Right forelimb (tissue), 1 donor: ENCODE measurements at regions not wholly inside any gene's neighbourhood (a gene's known extent, or its start where the extent isn't known, plus 50 kb on each side); places are given as distances from the start of the nearest gene placed in this dataset.
"Not testable (repeated sequence)": the region's sequence is repeated elsewhere in the genome, so short reads cannot be mapped to it uniquely, and the experiment has no call there.

Experiments
- DNase-seq: peaks from one replicate; pipeline ENCODE4 v3.0.0-alpha.2; 2018

- DNase-seq, result no peak
Observed at GRCh38 chr1:177708406-177708805, 261.5 kb downstream of the SEC16B start.

DNA sequence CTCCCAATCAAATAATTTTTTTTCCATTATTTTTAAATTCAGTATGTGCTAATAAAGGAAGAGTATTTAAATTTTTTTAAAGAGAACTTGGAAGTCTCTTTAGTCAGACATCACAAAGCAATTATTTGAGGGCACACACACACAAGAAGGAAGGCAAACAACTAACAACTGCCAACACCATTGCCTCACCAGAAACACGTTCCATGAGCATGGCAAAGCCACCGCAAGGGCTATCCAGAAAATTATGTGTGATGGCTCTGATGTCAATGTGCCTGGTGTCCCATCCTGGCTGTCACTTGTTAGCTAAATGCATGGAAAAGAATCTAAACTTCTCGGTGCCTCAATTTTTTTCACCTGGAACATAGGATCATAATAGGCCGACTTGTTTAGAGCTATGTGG is 262.9 kb downstream of the SEC16B start:
- no peak for DNase-seq

DNA sequence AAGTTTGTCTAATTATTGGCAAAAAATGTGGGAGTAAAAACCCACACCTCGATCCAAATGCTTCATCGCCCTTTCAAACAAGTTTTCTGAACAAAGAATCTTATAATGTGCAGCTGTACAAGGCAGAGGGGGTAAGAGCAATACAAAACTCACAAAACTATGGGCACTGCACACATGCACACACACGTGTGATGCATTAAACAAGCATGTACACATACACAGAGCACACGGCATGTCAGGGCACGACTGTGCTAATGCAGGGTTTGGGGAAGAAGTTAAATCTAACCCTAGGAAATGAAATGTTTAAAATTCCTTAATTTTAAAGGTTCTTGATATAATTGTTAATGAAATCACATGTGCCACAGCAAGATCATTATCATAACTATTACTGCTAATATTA is 264.0 kb downstream of the SEC16B start:
- DNase-seq, result no peak

DNA sequence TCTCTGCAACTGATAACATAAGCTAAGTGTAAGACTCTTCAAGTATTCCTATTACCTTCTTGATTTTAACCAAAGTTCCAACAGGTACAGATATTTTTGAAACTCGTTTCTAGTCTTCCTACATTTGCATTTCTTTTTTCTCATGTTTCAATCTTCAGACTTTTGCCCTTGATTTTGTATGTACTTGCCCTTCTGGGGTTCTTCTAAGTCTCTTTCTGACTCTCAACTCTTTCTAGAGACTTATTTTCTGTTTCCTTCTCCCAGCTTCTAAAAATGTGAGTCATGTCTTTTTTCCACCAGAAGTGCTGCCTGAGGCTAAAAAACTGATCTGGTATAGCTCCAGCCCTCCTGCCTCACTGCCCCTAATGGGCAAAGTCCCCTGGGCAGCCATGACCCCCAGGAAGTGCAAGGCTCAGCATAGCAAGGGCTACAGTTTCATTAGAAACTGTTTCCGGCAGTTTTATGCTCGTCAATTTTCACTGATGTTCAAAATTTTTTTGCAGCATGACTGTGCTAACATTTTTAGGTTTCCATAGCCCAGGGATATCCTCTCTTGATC is 265.9 kb downstream of the SEC16B start:
- DNase-seq, result no peak

- no peak for DNase-seq
Observed at GRCh38 chr1:177701654-177702353, 268.1 kb downstream of the SEC16B start.

GRCh38 chr1:177700856-177701255 is 269.0 kb downstream of the SEC16B start:
- no peak for DNase-seq

- no peak for DNase-seq
Observed at GRCh38 chr1:177690996-177691395, 278.9 kb downstream of the SEC16B start.

- DNase-seq, result no peak
Observed at GRCh38 chr1:177687544-177687943, 282.3 kb downstream of the SEC16B start.

- DNase-seq, result no peak
Observed at GRCh38 chr1:177686933-177687332, 282.9 kb downstream of the SEC16B start.

DNA sequence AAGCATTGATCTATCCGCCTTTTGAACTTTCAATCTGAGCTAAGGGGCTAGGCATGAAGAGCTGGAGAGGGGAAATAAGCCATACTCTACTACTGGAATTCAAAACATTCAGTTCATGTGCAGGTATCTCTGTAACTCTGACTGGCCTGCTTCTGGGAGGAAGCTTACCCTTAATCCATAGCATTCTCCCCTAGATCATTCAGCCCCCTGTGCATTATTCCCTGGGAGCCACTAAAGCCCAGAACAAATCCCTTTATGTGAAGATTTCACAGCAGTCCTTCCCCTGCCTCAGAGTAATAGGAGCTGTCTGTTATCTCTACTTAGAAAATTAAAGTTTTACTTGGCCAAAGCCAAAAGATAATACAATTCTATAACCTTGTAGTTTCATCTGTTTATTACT is 300.7 kb downstream of the SEC16B start:
- DNase-seq, result no peak

- DNase-seq, result no peak
Observed at GRCh38 chr1:177665935-177666334, 303.9 kb downstream of the SEC16B start.

DNA sequence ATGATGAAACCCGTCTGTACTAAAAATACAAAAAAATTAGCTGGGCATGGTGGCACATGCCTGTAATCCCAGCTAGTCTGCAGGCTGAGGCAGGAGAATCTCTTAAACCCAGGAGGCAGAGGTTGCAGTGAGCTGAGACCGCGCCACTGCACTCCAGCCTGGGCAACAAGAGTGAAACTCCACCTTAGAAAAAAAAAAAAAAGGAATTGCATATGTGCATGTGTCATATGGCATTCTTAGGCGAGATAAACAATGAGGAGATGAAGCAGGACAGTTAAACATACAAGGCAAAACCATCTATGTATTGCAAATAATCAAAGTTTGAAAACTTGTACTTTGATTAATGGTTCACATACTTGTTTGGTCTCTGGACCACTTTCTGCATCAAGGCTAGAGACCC is 305.1 kb downstream of the SEC16B start:
- not testable (repeated sequence) for DNase-seq

DNA sequence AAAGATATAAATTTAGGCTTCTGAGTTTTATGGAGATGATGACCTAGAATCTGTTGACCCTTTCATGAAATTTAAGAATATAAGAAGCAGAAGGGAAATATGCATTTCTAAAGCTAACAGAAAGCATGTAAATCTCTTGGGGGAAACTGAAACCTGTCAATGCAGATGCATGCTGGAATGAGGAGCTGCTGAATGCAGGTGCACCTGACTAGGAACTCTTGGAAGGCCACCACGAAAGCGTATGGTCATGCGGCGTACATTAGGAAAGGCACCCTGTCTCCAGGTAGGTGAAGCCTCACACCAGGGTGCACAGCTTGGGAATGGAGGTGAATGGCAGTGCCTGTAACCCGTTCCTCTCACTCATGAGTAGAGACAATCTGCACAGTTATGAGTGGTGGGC is 309.7 kb downstream of the SEC16B start:
- no peak for DNase-seq

GRCh38 chr1:177659281-177659680 is 310.6 kb downstream of the SEC16B start:
- no peak for DNase-seq

DNA sequence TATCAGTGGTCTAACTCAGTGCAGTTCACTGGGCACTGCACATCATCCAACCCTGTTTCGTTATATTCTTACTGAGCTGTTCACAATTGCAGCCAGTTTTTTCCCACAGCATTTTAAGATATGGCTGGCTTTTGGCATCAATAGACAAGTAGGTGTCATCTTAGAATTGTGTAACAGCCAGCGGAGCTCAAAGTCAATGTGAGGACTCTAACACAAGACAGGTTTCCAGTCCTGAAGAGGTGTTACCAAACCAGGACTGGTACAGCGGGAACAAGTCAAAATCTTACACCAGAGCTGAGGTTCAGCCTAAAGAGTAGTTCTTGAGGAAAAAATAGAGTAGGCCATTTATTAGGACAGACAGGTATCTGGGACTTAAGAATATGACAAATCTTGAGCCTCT is 313.3 kb downstream of the SEC16B start:
- DNase-seq, result no peak

GRCh38 chr1:177650947-177651346 is 318.9 kb downstream of the SEC16B start:
- no peak for DNase-seq

DNA sequence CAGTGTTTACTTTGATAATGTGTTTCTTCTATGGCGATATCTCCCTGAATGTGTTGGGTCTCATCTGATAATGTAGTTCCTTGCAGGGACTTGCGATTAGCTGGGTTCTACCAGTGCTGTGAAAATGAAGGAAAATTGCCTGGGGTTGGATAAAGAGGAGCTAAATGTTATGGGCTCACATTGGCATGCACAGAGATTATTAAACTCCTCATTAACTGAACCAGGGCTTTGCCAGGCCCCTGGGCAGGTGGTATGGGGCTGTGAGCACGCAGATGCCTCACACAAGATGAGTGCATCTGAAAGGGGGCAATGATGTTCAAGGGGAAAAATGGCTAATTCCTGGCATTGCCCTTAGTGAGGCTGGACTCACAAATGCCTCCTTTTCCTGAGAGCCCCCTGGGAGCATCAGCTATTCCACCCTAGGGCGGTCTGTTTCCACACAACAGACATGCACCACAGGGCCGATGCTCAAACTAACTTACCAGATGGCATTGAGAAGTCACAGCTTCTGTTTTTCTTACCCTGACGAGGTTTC is 321.1 kb downstream of the SEC16B start:
- DNase-seq, result no peak

GRCh38 chr1:177648138-177648537 is 321.7 kb downstream of the SEC16B start:
- DNase-seq, result no peak

DNA sequence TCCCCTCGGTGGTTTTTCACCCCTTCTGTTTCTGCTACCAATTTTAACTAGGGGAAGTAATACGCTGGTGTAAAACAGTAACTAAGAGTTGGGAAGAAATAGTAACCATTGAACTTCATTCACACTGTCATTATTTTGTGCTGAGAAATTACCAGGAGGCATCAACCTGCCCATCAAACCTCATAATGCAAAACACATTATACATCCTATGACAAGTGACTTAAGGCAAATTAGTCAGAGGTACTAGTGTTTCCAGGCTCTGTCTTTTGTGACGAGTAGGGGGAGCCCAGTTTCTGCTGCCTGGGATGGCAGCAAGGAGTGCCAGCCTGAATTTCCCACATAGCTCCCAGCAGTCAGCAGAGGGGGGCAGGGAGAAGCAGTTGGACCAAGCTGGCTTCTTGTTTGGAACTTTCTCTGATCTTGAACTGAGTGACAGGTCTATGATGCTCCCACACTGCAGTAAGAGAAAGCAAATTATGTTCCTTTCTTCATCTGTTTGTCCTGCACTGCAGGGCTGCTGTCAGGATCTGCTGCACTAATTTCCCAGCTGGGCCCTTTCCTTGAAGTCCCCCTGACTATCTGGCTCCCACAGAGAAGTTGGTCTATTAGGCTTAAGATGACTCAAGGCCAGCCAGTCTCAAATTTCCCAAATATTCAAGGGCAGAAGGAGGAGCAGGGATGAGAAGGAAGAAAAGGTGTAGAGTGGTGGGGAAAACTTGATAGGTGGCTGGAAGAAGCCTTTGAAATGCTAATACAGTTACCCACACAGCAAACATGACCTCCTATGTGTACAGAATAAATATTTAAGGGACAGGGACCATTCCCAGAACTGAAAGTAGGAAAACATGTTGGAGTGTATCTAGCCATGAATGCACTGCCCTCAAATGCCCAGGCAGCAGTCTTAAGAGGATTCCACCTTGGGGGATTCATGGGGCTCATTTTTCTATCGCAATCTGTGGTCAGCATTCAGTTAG is 322.8 kb downstream of the SEC16B start:
- no peak for DNase-seq

- no peak for DNase-seq
Observed at GRCh38 chr1:177645491-177646190, 324.2 kb downstream of the SEC16B start.

DNA sequence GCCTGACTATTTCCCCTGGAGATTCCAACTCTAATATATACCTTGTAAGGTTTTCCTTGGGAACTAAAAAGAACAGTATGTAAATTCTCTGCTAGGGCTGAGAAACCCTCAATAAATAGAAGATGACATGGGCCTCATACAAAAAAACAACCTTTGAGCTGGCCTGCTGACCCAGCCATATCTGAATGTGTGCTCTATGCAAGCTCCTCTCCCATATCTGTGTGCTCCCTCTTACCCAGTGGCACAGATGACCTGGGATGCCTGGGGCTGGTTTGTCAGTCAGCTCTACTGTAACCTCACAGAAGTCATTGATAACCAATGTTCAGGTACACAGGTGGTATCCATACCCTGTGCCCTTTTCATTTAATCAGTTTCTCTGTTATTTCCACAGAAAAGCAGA is 329.2 kb downstream of the SEC16B start:
- no peak for DNase-seq

DNA sequence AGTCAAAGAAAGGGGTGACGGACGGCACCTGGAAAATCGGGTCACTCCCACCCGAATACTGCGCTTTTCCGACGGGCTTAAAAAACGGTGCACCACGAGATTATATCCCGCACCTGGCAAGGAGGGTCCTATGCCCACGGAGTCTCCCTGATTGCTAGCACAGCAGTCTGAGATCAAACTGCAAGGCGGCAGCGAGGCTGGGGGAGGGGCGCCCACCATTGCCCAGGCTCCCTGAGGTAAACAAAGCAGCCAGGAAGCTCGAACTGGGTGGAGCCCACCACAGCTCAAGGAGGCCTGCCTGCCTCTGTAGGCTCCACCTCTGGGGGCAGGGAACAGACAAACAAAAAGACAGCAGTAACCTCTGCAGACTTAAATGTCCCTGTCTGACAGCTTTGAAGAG is 335.7 kb downstream of the SEC16B start:
- DNase-seq, result not testable (repeated sequence)
